Retinal pigment epithelial cell (primary cell): ENCODE measurements at regions not wholly inside any gene's neighbourhood (a gene's known extent, or its start where the extent isn't known, plus 50 kb on each side); places are given as distances from the start of the nearest gene placed in this dataset.

ENCODE experiments used
- DNase-seq: peaks from one replicate; pipeline ENCODE4 v3.0.0-alpha.2; 2010; ENCODE audit warnings: low read depth
- H3K4me3 ChIP-seq: 2 replicates; pipeline ENCODE4 v1.5.1; 2011; ENCODE audit warnings: mild to moderate bottlenecking, low read length, control low read depth, moderate library complexity
- CTCF ChIP-seq: conservative IDR thresholded peaks from 2 replicates; pipeline ENCODE4 v1.5.1; 2011; ENCODE audit warnings: low read depth, low read length, control low read depth, inconsistent platforms

- TF ChIP-seq CTCF, result no peak
- no peak overlapping the region for H3K4me3 ChIP-seq
- DNase-seq, result no peak
Measured at GRCh38 chr15:69586721-69587120, 134.1 kb downstream of the RPLP1 start.

DNA sequence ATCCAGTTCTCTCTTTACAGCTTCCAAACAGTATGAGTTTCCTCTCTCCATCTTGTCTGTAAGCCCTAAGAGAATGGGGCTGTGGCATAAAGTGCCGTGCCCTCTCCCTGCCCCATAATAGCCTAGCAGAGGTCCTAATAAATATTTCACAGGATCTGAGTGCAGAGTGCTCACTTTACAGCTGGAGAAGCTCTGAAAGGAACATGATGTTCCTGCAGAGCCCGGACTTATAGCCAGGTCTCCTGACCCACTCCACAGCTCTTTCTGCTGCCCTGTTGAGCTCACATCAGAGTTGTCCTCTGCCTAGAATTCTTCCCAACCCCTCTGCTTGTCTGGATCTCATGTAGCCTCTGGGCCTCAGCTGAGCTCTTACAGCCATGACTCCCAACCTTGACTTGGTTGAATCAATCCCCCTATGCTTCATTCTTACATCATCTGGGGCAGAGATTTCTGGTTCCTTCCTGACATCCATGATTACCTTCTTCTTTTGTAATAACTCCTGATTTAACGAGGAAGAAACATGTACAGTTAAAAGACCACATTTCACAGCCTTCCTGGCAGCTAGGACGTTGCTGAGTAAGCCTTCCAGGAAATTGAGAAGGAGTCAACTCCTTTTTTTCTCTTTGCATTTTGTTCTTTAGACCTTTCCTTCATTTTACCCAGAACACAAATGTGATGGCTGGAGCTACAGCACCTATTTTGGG lies 135.3 kb downstream of the RPLP1 start:
- TF ChIP-seq CTCF, result no peak
- DNase-seq, result no peak
- no peak overlapping the region for H3K4me3 ChIP-seq

- H3K4me3 ChIP-seq, result no peak overlapping the region
- no peak for TF ChIP-seq CTCF
- DNase-seq, result no peak
Measured at GRCh38 chr15:69590201-69590710, 137.6 kb downstream of the RPLP1 start.

DNA sequence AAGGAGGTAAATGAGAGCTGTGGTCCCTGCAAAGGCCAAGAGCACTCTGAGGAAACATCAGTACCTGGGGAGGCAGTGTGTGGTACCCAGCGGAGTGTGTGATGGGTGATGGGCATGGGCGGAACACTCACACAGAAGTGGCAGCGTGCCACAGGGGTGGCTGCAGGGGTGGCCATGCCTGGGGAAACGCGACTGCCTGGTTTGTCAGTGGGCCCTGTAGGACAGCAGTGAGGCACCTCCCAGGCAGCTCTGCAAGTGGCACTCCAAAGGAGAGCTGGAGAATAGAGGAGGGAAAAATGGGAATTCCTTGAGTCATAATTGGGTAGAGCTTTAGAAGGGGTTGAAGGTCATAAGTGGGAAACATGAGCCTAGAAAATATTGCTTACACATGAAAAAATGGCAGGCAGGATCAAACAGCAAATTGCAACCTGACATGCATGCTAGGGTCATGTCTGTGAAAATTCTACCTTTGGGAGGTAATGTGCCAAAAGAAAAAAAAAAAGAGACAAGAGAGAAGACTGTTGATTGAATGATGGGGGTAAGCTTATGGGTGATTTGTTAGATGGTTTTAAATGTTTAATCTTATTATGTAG lies 138.4 kb downstream of the RPLP1 start:
- no peak for DNase-seq
- H3K4me3 ChIP-seq, result no peak overlapping the region
- no peak for TF ChIP-seq CTCF

- no peak for DNase-seq
- no peak overlapping the region for H3K4me3 ChIP-seq
- no peak for TF ChIP-seq CTCF
Measured at GRCh38 chr15:69591905-69592508, 139.4 kb downstream of the RPLP1 start.

DNA sequence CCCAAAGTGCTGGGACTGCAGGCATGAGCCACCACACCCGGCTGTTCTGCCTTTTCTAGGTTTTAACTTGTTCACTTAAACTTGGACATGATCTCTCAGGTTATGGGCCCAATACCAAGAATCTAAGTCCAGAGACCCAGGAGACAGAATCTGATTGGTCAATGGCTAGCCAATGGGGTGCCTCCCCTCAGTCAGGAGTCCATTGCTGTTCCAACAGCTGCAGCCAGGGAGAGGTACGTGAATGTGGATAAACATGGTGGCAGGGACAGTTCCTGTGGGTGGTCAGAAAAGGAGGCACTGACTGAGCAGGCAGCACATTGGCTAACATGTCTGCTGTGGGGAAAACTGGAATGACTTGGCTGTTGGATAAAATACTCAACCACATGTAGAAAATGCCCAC lies 140.3 kb downstream of the RPLP1 start:
- TF ChIP-seq CTCF, result no peak
- H3K4me3 ChIP-seq, result no peak overlapping the region
- DNase-seq, result no peak
